HepG2 (cell line): ENCODE measurements at regions not wholly inside any gene's neighbourhood (a gene's known extent, or its start where the extent isn't known, plus 50 kb on each side); places are given as distances from the start of the nearest gene placed in this dataset.

Experiments used
- ATAC-seq: fragments of 200-7000 bp; cut with Tn5 transposase; 3 replicates; pipeline ENCODE4 v1.9.1; 2020; ENCODE audit warnings: mild to moderate bottlenecking, moderate library complexity
- BruUV-seq: library from RNA; stranded (reverse); fragments of 400-500 nt; replicated peaks from 2 replicates; lab custom pipeline; 2021; lab: Mats Ljungman, UMichigan
- CTCF ChIA-PET: fragments of 300-600 bp; formaldehyde crosslinking; extraction: SDS; loops from one replicate; lab custom pipeline; 2021; ENCODE audit warnings: low total read pairs, inconsistent platforms, low intra/inter-chr PET ratio; lab: Yijun Ruan, JAX
- POLR2A ChIA-PET: fragments of 350-600 bp; sonication (Branson Sonifier 250); formaldehyde crosslinking; loops from one replicate; lab custom pipeline; 2020; ENCODE audit warnings: antibody characterized with exemption, inconsistent platforms; lab: Yijun Ruan, JAX
- DNase-seq: peaks from one replicate; pipeline ENCODE4 v3.0.0-alpha.2; 2015; ENCODE audit warnings: low spot score
- FAIRE-seq: peaks from 3 replicates; lab custom pipeline; 2011; peaks lifted over from hg19 to GRCh38; lab: Jason Lieb, UNC
- H2AFZ ChIP-seq: one replicate; pipeline ENCODE4 v1.6.1; 2011; ENCODE audit warnings: low read length, inconsistent platforms
- H3K27ac ChIP-seq: fragments of 300-600 bp; 3 replicates; pipeline ENCODE4 v1.8.0; 2011; ENCODE audit warnings: mixed run types, mild to moderate bottlenecking, mixed read lengths, low read length, inconsistent platforms; ENCODE audit not compliant: insufficient read depth; ENCODE audit errors: extremely low read length
- H3K27me3 ChIP-seq, 2 experiments: fragments of 200-600 bp in 1 of 2; 2 replicates in 1 of 2; 3 replicates in 1 of 2; pipeline versions ENCODE4 v1.6.0 to v1.8.0; 2011; ENCODE audit warnings: low read length in 2 of 2, mild to moderate bottlenecking in 2 of 2, moderate library complexity in 2 of 2, inconsistent platforms in 1 of 2; ENCODE audit not compliant: insufficient read depth in 2 of 2, control insufficient read depth in 1 of 2
- H3K36me3 ChIP-seq, 2 experiments: fragments of 200-600 bp in 1 of 2; replicated peaks in 1 of 2; 2 replicates in 1 of 2; 3 replicates in 1 of 2; pipeline versions ENCODE4 v1.5.1 to v1.8.0; 2011; ENCODE audit warnings: low read length in 2 of 2, inconsistent platforms in 1 of 2; ENCODE audit not compliant: insufficient read depth in 2 of 2, control insufficient read depth in 1 of 2
- H3K4me1 ChIP-seq: 2 replicates; pipeline ENCODE4 v1.5.1; 2012; ENCODE audit warnings: low read length, inconsistent platforms; ENCODE audit not compliant: insufficient read depth
- H3K4me2 ChIP-seq: 2 replicates; pipeline ENCODE4 v1.6.0; 2011; ENCODE audit warnings: low read depth, low read length, inconsistent platforms
- H3K4me3 ChIP-seq, 3 experiments: fragments of 200-600 bp in 1 of 3; sonication (generic), shearing (Covaris generic) in 1 of 3; replicated peaks in 1 of 3; 2 replicates each; pipeline ENCODE4 v1.5.1; 2011 to 2016; ENCODE audit warnings: low read length in 3 of 3, inconsistent platforms in 2 of 3, low read depth in 2 of 3, mild to moderate bottlenecking in 2 of 3, control low read depth in 1 of 3, mixed read lengths in 1 of 3; ENCODE audit not compliant: insufficient read depth in 1 of 3
- H3K79me2 ChIP-seq: one replicate; pipeline ENCODE4 v1.6.1; 2011; ENCODE audit warnings: low read length, inconsistent platforms; ENCODE audit not compliant: insufficient read depth
- H3K9ac ChIP-seq: 2 replicates; pipeline ENCODE4 v1.6.0; 2011; ENCODE audit warnings: mild to moderate bottlenecking, low read depth, low read length, inconsistent platforms; ENCODE audit not compliant: insufficient read depth
- H3K9me3 ChIP-seq: 2 replicates; pipeline ENCODE4 v1.5.1; 2012; ENCODE audit warnings: mild to moderate bottlenecking, low read length
- H4K20me1 ChIP-seq: 2 replicates; pipeline ENCODE4 v1.6.0; 2011; ENCODE audit warnings: inconsistent platforms, mild to moderate bottlenecking, low read length, moderate library complexity; ENCODE audit not compliant: insufficient read depth
- EHMT2 ChIP-seq: fragments of 200-600 bp; sonication (generic); IDR thresholded peaks from 2 replicates; pipeline ENCODE4 v1.7.0; 2017; ENCODE audit warnings: antibody characterized with exemption, low read depth, low read length, borderline replicate concordance
- FOXJ3 ChIP-seq: sonication (generic); formaldehyde crosslinking; IDR thresholded peaks from 2 replicates; pipeline ENCODE4 v1.4.0; 2020; ENCODE audit warnings: missing genetic modification reagents, mild to moderate bottlenecking, borderline replicate concordance
- HNRNPH1 ChIP-seq: fragments of 200-400 bp; formaldehyde crosslinking; optimal IDR thresholded peaks from 2 replicates; pipeline ENCODE3; 2017; ENCODE audit warnings: mild to moderate bottlenecking, low read depth, low read length
- ISL2 ChIP-seq: sonication (generic); formaldehyde crosslinking; IDR thresholded peaks from 2 replicates; pipeline ENCODE4 v1.5.0; 2020; ENCODE audit warnings: missing genetic modification reagents
- KDM5B ChIP-seq: sonication (generic); formaldehyde crosslinking; IDR thresholded peaks from 2 replicates; pipeline ENCODE4 v1.4.0; 2020; ENCODE audit warnings: missing genetic modification reagents, mild to moderate bottlenecking, borderline replicate concordance
- MXI1 ChIP-seq: IDR thresholded peaks from 3 replicates; pipeline ENCODE4 v1.6.1; 2012; ENCODE audit warnings: low read depth, low read length, inconsistent platforms, borderline replicate concordance
- PBX2 ChIP-seq: IDR thresholded peaks from 2 replicates; pipeline ENCODE4 v1.6.1; 2016; ENCODE audit warnings: control low read depth
- PHF8 ChIP-seq: sonication (generic); formaldehyde crosslinking; IDR thresholded peaks from 2 replicates; pipeline ENCODE4 v1.5.0; 2020; ENCODE audit warnings: missing genetic modification reagents
- POGZ ChIP-seq: sonication (generic); formaldehyde crosslinking; IDR thresholded peaks from 2 replicates; pipeline ENCODE4 v1.4.0; 2020; ENCODE audit warnings: mild to moderate bottlenecking, missing genetic modification reagents
- POLR2A ChIP-seq, 2 experiments: IDR thresholded peaks; 2 replicates each; pipeline ENCODE4 v1.6.1; 2011; ENCODE audit warnings: low read depth in 2 of 2, low read length in 2 of 2, mild to moderate bottlenecking in 1 of 2, moderate library complexity in 1 of 2; ENCODE audit not compliant: insufficient read depth in 1 of 2
- RFXAP ChIP-seq: sonication (generic); formaldehyde crosslinking; IDR thresholded peaks from 2 replicates; pipeline ENCODE4 v1.4.0; 2020; ENCODE audit warnings: missing genetic modification reagents, borderline replicate concordance
- SMARCC2 ChIP-seq: fragments of 450-650 bp; IDR thresholded peaks from 2 replicates; pipeline ENCODE4 v1.6.1; 2017; ENCODE audit warnings: antibody characterized with exemption, mild to moderate bottlenecking
- STAG1 ChIP-seq: sonication (generic); formaldehyde crosslinking; IDR thresholded peaks from 2 replicates; pipeline ENCODE4 v1.4.0; 2020; ENCODE audit warnings: missing genetic modification reagents
- TARDBP ChIP-seq: sonication (generic); formaldehyde crosslinking; IDR thresholded peaks from 2 replicates; pipeline ENCODE4 v1.8.0; 2022; ENCODE audit warnings: mild to moderate bottlenecking, missing genetic modification reagents
- TMF1 ChIP-seq: sonication (generic); formaldehyde crosslinking; IDR thresholded peaks from 2 replicates; pipeline ENCODE4 v1.8.1; 2022; ENCODE audit warnings: low read depth, missing genetic modification reagents
- ZNF326 ChIP-seq: sonication (generic); formaldehyde crosslinking; IDR thresholded peaks from 2 replicates; pipeline ENCODE4 v1.4.0; 2020; ENCODE audit warnings: missing genetic modification reagents, borderline replicate concordance
- ZNF567 ChIP-seq: sonication (generic); formaldehyde crosslinking; IDR thresholded peaks from 2 replicates; pipeline ENCODE4 v1.8.1; 2023; ENCODE audit warnings: mild to moderate bottlenecking, missing genetic modification reagents, borderline replicate concordance
- ZNF672 ChIP-seq: sonication (generic); formaldehyde crosslinking; IDR thresholded peaks from 2 replicates; pipeline ENCODE4 v1.8.1; 2022; ENCODE audit warnings: missing genetic modification reagents
- ZNF740 ChIP-seq: sonication (generic); formaldehyde crosslinking; IDR thresholded peaks from 2 replicates; pipeline ENCODE4 v1.4.0; 2020; ENCODE audit warnings: missing genetic modification reagents
- ZNF746 ChIP-seq: sonication (generic); formaldehyde crosslinking; IDR thresholded peaks from 2 replicates; pipeline ENCODE4 v1.8.0; 2022; ENCODE audit warnings: mild to moderate bottlenecking, missing genetic modification reagents
- ZNF781 ChIP-seq: sonication (generic); formaldehyde crosslinking; IDR thresholded peaks from 2 replicates; pipeline ENCODE4 v1.5.1; 2020; ENCODE audit warnings: borderline replicate concordance, mild to moderate bottlenecking, missing genetic modification reagents; ENCODE audit errors: not compliant biosample characterization
- WGBS: methylation state at CpG from one replicate; pipeline ENCODE4 v1.1.6; 2017; ENCODE audit warnings: low lambda C conversion rate; 5-methylcytosine and 5-hydroxymethylcytosine counted together
- in situ Hi-C: cut with HindIII; loops from 2 replicates; pipeline ENCODE4 v1.10.0; 2017; ENCODE audit warnings: low pct_unique_long_range_greater_than_20kb; ENCODE audit not compliant: extremely low pct_ligation_motif_present
- intact Hi-C: fragments of 100-400 bp; cut with micrococcal nuclease; formaldehyde crosslinking; loops from one replicate; pipeline ENCODE4 v1.10.0; 2022; ENCODE audit not compliant: unreplicated experiment
- TF ChIP-seq, protein P1 (sequence below): IDR thresholded peaks from 2 replicates; pipeline ENCODE4 v1.6.1; 2018; ENCODE audit warnings: missing genetic modification reagents

GRCh38 chr12:92402415-92402814 lies 256.8 kb upstream of the BTG1 start (continued):
- TF ChIP-seq FOXJ3 (CRISPR knock-in tag) (no peak), KDM5B (CRISPR knock-in tag) (no peak), STAG1 (no peak), ZNF781 (CRISPR knock-in tag) (no peak), TMF1 (CRISPR knock-in tag) (no peak)

DNA sequence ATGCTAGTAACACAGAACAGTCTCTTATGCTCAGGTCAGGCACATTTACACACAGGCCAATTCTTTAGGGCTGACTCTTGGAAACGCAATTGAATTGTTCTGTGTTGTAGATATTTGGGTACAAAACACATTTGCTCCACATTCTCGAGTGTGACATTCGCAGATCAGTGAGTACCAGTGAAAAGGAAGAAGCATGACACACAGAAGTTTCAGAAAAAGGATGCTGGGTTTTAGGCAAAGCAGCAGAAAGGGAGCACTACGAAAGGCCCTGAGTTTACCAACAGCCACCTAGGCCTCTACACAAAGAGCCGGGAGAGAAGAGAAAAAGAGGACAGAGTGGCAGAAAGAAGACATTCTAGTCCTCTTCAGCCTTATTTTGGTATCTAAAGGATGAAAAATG lies 254.4 kb upstream of the BTG1 start:
- TF ChIP-seq ZNF567 (CRISPR knock-in tag) (no peak), ZNF326 (CRISPR knock-in tag) (no peak), TMF1 (CRISPR knock-in tag) (no peak), ZNF781 (CRISPR knock-in tag) (no peak), PBX2 (CRISPR knock-in tag) (no peak), MXI1 (no peak), POGZ (CRISPR knock-in tag) (no peak), ZNF740 (CRISPR knock-in tag) (no peak), ZNF746 (CRISPR knock-in tag) (no peak), SMARCC2 (no peak), TARDBP (CRISPR knock-in tag) (no peak), PHF8 (no peak), RFXAP (CRISPR knock-in tag) (no peak), POLR2A (IDR thresholded peaks at IDR 0.05; ENCODE audit: insufficient read depth in 1 of 2, low read depth in 2 of 2, low read length in 2 of 2) (no peak), ZNF672 (CRISPR knock-in tag) (no peak), ISL2 (CRISPR knock-in tag) (no peak), EHMT2 (no peak), HNRNPH1 (no peak)
- TF ChIP-seq, protein P1, sequence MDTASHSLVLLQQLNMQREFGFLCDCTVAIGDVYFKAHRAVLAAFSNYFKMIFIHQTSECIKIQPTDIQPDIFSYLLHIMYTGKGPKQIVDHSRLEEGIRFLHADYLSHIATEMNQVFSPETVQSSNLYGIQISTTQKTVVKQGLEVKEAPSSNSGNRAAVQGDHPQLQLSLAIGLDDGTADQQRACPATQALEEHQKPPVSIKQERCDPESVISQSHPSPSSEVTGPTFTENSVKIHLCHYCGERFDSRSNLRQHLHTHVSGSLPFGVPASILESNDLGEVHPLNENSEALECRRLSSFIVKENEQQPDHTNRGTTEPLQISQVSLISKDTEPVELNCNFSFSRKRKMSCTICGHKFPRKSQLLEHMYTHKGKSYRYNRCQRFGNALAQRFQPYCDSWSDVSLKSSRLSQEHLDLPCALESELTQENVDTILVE (CRISPR knock-in tag), result no peak
- DNase-seq, result no peak
- FAIRE-seq, result no peak
- CTCF ChIA-PET, result no interaction called here
- intact Hi-C loops (no loop called here), in situ Hi-C loops (loop anchor here (25.0 kb wide), 1 partner anchor 1013 kb away; no protein-coding TSS in a partner anchor)
- ATAC-seq, result no peak
- no peaks in the 10 kb centered on the region for H3K79me2 ChIP-seq
- H3K9me3 ChIP-seq, result no peaks in the 10 kb centered on the region
- WGBS, result 20% methylated on average over 5 of the region's 5 CpGs
- H3K4me2 ChIP-seq, result no peak overlapping the region
- POLR2A ChIA-PET, result no interaction called here
- no peaks in the 10 kb centered on the region for H3K36me3 ChIP-seq
- H4K20me1 ChIP-seq, result no peaks in the 10 kb centered on the region
- no peak overlapping the region for H3K27ac ChIP-seq
- H3K27me3 ChIP-seq, result no peaks in the 10 kb centered on the region
- BruUV-seq, result no TSS peak
- no peak overlapping the region for H3K4me3 ChIP-seq
- H3K4me1 ChIP-seq, result no peaks in the 10 kb centered on the region
- no peak overlapping the region for H2AFZ ChIP-seq
- H3K9ac ChIP-seq, result no peak overlapping the region
